SK-N-MC (cell line): ENCODE measurements at regions not wholly inside any gene's neighbourhood (a gene's known extent, or its start where the extent isn't known, plus 50 kb on each side); places are given as distances from the start of the nearest gene placed in this dataset.

Experiments
- EZH2 ChIP-seq: fragments of 200-600 bp; sonication (generic); IDR thresholded peaks from one replicate; pipeline ENCODE4 v1.6.1; 2017; ENCODE audit warnings: antibody characterized with exemption
- POLR2AphosphoS5 ChIP-seq: IDR thresholded peaks from 2 replicates; pipeline ENCODE4 v1.6.1; 2012; ENCODE audit warnings: mild to moderate bottlenecking, low read depth, low read length, borderline replicate concordance

DNA sequence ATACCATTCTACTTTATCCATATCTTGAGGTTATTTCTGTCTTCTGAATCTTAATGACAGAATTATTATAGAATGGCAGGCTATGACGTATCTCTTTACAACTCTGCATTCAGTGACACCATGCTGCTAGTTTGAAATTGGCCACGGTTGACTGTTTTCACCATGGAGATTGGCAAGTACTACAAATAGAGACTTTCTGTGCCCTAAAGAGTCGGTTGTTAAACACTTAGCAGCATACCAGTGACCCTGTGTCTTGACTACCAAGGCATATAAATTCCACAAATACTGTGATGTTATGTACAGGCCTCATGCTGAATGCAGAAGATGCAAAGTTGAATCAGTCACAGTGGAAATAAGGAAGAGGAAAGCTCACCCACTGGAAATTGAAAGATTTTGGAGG, 67.0 kb upstream of the CADPS start:
- TF ChIP-seq POLR2AphosphoS5 (no peak), EZH2 (no peak)
